Activated gamma-delta T cell treated with Interleukin-2 at 50 U/mL for 16 hours (primary cell): ENCODE measurements at regions not wholly inside any gene's neighbourhood (a gene's known extent, or its start where the extent isn't known, plus 50 kb on each side); places are given as distances from the start of the nearest gene placed in this dataset.

Source experiments
- DNase-seq: peaks from one replicate; pipeline ENCODE4 v3.0.0-alpha.2; 2020

GRCh38 chr16:10317425-10318001 is 68.3 kb upstream of the ATF7IP2 start:
- no peak for DNase-seq

- DNase-seq: no peak
Measured at GRCh38 chr16:10318798-10319500, 66.9 kb upstream of the ATF7IP2 start.

- DNase-seq: no peak
Measured at GRCh38 chr16:10321407-10322387, 64.2 kb upstream of the ATF7IP2 start.

GRCh38 chr16:10322723-10323527 is 62.9 kb upstream of the ATF7IP2 start:
- DNase-seq: no peak

- DNase-seq: no peak
Measured at GRCh38 chr16:10323528-10323869, 62.4 kb upstream of the ATF7IP2 start.

GRCh38 chr16:10324210-10324609 is 61.7 kb upstream of the ATF7IP2 start:
- DNase-seq: no peak

GRCh38 chr16:10325783-10326543 is 59.9 kb upstream of the ATF7IP2 start:
- no peak for DNase-seq

- DNase-seq: no peak
Measured at GRCh38 chr16:10326647-10327046, 59.2 kb upstream of the ATF7IP2 start.

GRCh38 chr16:10328291-10328690 is 57.6 kb upstream of the ATF7IP2 start:
- peak; percentile 6 for DNase-seq

GRCh38 chr16:10332241-10332640 is 53.6 kb upstream of the ATF7IP2 start:
- no peak for DNase-seq

GRCh38 chr16:10332775-10333174 is 53.1 kb upstream of the ATF7IP2 start:
- DNase-seq: no peak

GRCh38 chr16:10333321-10334032 is 52.4 kb upstream of the ATF7IP2 start:
- peak; percentile 21 for DNase-seq

- DNase-seq: no peak
Measured at GRCh38 chr16:10335681-10336080, 50.2 kb upstream of the ATF7IP2 start.
